GM18951 (cell line): ENCODE measurements at regions not wholly inside any gene's neighbourhood (a gene's known extent, or its start where the extent isn't known, plus 50 kb on each side); places are given as distances from the start of the nearest gene placed in this dataset.
"Not testable (repeated sequence)": the region's sequence is repeated elsewhere in the genome, so short reads cannot be mapped to it uniquely, and the experiment has no call there.

ENCODE experiments used
- POLR2A ChIP-seq: IDR thresholded peaks from 4 replicates; pipeline ENCODE4 v1.6.1; 2011; ENCODE audit warnings: mild to moderate bottlenecking; ENCODE audit not compliant: insufficient read length, insufficient read depth; ENCODE audit errors: extremely low read depth
- in situ Hi-C: fragments of 300-500 bp; cut with MboI; formaldehyde crosslinking; loops from one replicate; pipeline ENCODE4 v1.12.0; 2022; ENCODE audit warnings: low sequenced_read_pairs, mixed read lengths, inconsistent platforms; ENCODE audit not compliant: unreplicated experiment

DNA sequence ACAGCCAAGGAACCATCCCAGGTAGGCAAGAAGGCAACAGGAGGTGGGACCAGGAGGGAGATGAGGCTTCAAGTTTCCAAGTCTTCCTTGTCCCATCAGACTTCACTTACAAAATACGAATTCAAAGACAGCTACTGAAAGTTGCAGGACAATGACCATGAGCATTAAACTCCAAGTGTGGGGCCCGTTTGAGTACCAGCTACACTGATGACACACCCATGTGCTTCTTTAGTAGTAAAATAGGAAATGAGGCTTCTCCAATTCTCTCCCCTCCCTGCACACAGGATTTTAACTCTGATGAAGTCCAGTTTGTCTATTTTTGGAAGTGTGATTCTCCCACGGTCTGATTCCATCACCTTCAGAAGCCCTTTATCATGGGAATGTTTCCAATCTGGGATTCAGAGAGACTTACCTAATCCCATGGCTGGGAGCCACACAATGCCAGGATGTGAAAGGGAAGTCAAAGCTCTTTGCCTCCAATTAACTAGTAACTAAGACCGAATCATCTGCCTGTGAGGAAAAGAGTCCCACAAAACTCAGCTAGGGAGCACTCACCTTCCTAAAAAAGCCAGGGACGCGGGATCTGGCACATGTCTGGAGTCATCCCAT, 222.8 kb upstream of the MSX2 start:
- in situ Hi-C loops: no loop called here
- TF ChIP-seq POLR2A: no peak

DNA sequence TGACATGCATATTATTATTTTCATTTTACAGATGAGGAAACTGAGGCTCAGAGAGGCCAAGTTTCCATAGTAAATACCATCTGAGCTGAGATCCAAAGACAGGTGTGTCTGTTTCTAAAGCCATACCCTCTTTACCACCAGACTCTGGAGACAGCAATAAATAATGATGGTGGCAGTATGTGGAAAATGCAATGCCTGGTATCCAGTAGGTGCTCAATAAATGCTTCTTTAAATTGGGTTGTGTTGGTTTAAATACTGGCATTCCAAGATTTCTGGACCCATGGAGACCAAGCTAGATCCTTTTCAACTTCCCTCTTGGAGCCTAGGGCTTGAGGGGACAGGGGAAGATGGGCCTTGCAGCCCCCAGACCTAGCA, 221.3 kb upstream of the MSX2 start:
- no peak for TF ChIP-seq POLR2A
- in situ Hi-C loops: no loop called here

DNA sequence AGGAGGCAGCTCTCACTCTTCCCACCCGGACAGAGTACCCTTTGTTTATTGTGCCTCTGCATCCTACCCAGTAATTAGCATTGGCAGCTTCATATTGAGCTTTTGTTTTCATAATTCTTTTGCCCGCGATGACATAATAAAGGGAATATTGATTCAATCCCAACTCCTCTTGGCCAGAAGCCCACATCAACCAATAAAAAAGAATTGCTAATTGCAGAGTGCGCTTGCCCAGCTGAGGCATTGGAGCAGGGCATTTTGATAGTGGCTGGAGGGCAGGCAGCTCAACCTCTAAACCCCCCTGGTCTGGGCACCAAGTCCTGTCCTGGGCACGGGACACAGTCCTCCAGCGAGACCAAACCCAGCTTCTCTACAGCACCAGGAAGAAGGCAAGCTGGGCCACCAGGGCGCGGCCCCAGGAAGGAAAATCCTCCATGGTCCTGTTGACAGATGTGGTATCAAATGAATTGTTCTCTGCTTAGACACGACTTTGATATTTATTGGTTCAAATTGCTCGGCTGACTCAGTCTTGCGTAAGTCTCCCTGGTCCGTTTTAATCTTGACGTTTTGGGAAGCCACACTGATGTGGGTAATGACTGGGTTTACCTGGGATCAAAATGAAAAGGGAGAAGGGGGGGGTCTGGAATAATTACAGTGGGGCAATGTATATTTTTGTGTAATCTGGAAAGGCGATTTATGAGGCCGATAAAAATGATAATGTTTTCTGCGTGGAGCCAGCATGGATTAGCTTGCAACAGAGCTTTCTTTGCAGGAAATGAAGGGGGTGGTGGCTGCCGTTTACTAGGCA, 220.7 kb upstream of the MSX2 start:
- in situ Hi-C loops: no loop called here
- no peak for TF ChIP-seq POLR2A

DNA sequence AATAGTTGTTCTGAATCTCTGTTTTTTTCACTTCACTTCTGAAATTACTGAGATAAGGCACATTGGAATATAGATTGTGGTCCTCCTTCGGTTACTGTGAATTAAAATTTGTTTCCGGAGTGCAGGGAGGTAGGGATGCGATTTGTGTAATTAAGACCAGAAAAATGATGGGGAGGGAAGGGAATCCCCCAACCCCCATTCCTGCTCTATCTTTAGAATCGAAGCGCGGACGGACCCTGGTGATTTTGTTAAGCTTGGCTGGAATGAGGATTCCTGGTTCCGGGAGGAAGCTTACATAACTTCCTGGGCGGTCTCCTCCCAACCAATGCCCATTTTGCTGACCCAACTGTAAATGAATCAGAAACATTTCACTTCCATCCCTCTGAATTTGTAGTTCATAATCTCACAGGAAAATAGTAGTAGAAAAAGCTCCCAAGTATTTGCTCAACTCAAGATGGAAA, 220.1 kb upstream of the MSX2 start:
- no peak for TF ChIP-seq POLR2A
- in situ Hi-C loops: no loop called here

DNA sequence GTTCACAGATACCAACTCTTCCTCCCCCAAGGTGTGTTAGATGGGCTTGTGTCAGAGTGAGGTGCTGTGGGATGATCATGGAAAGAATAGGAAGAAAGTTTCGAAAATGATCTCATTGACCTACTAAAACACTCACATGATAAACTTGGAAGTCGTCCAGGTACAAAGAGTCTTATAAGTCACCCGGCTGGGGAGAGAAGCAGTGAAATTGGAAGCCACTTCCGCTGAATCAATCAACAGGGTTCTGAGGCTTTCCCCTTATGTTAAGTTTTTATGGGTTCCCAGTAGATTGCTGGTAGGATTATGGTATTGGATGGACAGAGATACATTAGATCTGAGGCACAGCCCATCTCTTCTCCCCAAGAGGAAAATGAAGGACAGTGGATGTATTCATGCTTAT, 218.8 kb upstream of the MSX2 start:
- in situ Hi-C loops: no loop called here
- TF ChIP-seq POLR2A: no peak

DNA sequence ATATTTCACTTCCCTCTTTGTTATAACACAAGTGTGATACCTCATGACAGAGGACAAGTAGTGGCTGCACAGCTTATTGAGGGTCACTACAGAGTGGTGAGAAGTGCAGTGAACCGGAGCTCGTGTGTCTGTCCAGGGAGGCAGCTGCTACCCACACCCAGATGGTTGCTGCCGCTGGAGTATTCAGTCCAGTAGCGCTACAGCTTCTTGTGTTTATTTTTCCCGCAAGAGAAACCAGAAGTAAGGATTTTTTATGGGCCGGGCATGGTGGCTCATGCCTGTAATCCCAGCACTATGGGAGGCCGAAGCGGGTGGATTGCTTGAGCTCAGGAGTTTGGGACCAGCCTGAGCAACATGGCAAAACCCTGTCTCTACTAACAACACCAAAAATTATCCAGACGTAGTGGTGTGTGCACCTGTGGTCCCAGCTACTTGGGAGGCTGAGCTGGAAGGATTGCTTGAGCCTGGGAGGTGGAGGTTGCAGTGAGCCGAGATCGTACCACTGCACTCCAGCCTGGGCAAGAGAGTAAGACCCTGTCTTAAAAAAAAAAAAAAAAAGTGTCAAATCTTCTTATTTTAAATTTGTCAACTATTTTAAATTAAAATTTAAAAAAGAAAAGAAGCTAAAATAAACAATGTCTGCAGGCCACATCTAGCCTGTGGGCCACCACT, 213.5 kb upstream of the MSX2 start:
- in situ Hi-C loops: not testable (repeated sequence)

DNA sequence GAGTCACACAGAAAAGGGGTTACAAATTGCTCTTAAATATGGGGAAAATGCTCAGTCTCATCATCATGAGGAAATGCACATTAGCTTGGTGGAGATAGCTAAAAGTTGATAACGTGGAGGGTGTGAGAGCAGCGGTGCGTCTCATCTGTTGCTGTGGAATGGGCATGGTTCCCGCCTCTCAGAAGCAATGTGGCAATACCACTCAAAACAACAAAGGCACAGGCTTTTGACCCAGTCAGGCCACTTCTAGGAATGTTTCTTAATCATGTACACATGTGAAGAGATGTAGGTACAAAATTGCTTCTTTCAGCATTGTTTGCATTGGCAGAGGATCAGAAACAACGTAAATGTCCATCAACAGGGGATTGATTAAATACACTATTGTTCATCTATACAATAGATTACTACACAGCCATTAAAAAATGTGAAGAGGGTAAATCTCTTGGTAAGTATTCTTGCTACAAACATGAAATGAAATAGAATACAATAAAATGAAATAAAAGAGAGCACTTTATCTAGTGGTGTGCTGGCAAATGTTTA, 212.6 kb upstream of the MSX2 start:
- TF ChIP-seq POLR2A: no peak

DNA sequence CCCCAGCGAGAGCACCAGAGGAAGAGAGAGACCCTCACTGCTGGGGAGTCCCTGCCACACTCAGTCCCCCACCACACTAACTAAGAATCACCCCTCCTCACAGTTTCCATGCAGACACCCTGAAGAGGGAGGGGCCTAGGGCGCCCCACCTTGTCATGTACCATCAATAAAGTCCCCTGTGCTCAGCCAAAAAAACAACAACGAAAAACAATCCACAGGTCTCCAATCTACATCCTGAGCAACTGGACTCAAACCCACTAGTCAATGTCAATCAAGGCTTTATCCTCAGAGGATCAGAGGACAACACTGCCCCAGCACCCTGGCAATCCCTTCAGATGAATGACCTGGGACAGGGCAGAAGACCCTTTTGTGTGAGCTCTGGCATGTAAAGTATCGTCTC, 210.1 kb upstream of the MSX2 start:
- in situ Hi-C loops: no loop called here
- TF ChIP-seq POLR2A: no peak

More for the DNA sequence above, 212.6 kb upstream of the MSX2 start:
- in situ Hi-C loops: no loop called here

DNA sequence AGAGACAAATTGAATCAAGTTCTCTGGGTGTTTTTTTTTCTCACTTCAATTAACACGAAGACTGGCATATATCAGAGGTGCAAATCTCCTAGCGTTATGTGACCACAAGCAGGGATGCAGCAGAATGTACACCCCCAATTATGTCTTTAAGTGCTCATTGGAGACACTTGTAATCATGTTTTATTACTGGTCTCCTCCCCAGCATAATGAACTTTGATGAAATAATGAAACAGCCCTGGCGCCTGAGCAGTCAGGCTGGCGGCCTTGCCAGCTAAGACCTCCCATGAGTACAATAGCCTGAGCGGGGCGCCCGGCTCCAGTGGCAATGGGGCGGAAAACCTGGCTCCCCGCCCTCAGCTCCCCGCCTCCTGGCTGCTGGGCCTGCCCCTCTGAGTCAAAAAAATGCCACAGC, 209.4 kb upstream of the MSX2 start:
- in situ Hi-C loops: no loop called here
- no peak for TF ChIP-seq POLR2A

DNA sequence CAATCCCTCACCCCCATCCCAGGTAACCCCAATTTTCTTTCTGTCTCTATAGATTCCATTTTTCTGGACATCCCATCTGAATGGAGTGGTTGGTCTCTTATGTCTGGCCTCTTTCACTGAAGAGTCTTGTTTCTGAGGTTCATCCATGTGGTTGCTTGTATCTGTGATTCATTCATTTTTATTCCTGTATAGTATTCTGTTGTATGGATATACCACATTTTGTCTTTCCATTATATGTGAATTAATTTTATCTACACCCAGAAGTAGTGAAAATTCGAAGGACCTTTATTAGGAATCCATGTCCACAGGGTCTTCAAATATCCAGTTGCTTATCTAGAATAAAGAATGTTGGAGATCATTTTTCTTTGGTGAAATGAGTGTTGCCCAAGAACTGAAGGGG, 207.6 kb upstream of the MSX2 start:
- in situ Hi-C loops: no loop called here
- no peak for TF ChIP-seq POLR2A

DNA sequence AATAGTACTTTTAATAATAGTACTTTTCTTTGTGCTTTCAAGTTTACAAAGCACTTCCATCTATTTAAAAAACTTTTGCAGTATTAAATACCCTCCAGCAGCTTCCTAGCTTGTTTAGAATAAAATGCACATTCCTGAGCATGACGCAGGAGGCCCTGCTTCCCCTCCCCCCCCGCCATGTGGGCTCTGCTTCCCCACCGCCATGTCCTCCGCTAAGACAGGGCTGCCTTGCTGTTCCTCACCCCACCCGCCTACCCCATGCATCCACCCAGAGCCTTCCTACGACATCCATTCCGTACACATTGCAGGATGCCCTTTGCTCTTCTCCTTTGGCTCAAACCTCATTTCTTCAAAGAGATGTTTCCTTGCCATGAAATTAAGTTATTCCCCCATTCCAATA, 205.9 kb upstream of the MSX2 start:
- no peak for TF ChIP-seq POLR2A
- in situ Hi-C loops: no loop called here

DNA sequence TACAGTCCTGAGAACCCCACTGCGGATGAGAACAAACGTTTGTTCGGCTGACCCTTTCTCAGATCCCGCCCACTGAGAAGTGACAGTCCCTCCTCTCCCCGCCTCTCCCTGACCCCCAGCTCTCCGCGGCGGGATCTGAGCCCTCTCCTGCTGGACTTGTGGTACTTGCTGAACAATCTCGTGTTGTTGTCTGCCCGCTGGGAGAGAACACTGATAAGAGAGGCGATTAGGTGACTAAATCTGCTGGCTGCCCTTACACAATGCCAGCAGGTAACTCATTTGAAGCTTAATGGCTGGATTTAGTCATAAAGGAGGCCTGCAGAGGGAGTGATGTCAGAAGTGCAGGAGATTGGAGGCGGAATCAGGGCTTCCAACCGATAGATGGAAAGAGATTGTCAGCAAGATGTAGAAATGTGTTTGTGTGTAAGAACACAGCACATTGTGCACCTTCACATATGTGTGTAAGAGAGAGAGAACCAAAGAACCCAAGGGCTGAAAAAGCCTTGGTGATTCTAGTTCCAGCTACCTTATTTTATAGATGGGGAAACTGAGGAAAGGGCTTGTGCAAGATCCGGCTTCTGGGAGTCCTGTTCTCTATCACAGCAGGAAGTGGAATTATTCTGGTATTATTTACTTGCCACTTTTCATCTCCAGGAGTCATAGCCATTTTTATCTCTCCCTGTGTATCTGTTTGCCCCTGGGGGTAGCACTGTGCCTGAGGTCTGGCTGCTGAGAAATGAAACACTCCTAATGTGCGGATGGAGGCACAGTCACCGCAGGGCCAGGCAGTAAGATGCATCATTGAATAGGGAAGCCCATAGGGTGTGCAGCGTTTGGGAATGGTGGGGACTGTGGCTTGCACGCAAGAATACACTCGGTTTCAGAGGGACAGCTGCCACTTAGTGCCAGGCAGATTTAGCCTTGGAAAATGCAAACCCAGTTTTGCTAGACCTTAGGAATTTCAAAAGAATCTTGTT, 203.7 kb upstream of the MSX2 start:
- in situ Hi-C loops: no loop called here
- no peak for TF ChIP-seq POLR2A

DNA sequence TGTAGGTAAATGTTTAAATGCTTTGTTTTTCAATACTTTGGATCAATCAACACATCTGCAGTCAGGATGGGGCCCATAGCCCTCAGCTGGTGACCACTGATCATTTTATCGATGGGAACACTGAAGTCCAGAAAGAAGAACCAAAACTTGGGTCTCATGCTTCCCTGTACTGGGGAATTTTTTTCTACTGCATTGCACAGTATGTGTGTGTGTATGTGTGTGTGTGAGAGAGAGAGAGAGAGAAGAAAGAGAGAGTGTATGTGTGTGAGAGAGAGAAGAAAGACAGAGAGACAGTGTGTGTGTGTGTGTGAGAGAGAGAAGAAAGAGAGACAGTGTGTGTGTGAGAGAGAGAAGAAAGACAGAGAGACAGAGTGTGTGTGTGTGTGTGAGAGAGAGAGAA, 202.9 kb upstream of the MSX2 start:
- in situ Hi-C loops: no loop called here
- no peak for TF ChIP-seq POLR2A
